Panc1 (cell line): ENCODE measurements at regions not wholly inside any gene's neighbourhood (a gene's known extent, or its start where the extent isn't known, plus 50 kb on each side); places are given as distances from the start of the nearest gene placed in this dataset.

Experiments used
- POLR2AphosphoS5 ChIP-seq: IDR thresholded peaks from 2 replicates; pipeline ENCODE4 v1.6.1; 2012; ENCODE audit warnings: mild to moderate bottlenecking, low read depth, low read length, moderate library complexity
- TF ChIP-seq, protein P1 (sequence below): fragments of 450-650 bp; IDR thresholded peaks from 2 replicates; pipeline ENCODE4 v1.5.1; 2017; ENCODE audit warnings: mild to moderate bottlenecking
- TF ChIP-seq, protein P2 (sequence below), 2 experiments: IDR thresholded peaks; 2 replicates each; pipeline ENCODE4 v1.6.1; 2011 to 2012; ENCODE audit warnings: low read depth in 2 of 2, control low read depth in 1 of 2, low read length in 1 of 2, mild to moderate bottlenecking in 1 of 2, moderate library complexity in 1 of 2; ENCODE audit not compliant: insufficient read depth in 1 of 2

DNA sequence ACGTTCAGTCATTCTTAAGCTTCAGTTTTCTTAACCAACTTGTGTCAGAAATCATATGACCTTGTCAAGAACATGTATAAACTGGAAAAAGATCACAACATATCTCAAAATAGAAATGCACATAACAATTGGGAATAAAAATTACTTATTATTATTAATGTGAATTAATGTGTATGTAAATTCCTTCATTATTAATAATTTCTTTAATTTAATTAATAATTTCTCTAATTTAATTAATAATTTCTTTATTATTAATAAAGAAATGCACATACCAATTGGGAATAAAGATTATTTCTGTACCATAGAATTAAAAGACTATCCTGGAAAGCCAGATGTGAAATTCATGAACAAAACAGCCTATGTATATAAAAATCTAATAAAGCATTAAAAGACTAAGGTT is 718.5 kb upstream of the PCDH7 start:
- TF ChIP-seq, protein P1, sequence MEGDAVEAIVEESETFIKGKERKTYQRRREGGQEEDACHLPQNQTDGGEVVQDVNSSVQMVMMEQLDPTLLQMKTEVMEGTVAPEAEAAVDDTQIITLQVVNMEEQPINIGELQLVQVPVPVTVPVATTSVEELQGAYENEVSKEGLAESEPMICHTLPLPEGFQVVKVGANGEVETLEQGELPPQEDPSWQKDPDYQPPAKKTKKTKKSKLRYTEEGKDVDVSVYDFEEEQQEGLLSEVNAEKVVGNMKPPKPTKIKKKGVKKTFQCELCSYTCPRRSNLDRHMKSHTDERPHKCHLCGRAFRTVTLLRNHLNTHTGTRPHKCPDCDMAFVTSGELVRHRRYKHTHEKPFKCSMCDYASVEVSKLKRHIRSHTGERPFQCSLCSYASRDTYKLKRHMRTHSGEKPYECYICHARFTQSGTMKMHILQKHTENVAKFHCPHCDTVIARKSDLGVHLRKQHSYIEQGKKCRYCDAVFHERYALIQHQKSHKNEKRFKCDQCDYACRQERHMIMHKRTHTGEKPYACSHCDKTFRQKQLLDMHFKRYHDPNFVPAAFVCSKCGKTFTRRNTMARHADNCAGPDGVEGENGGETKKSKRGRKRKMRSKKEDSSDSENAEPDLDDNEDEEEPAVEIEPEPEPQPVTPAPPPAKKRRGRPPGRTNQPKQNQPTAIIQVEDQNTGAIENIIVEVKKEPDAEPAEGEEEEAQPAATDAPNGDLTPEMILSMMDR, result no peak
- TF ChIP-seq, protein P2, sequence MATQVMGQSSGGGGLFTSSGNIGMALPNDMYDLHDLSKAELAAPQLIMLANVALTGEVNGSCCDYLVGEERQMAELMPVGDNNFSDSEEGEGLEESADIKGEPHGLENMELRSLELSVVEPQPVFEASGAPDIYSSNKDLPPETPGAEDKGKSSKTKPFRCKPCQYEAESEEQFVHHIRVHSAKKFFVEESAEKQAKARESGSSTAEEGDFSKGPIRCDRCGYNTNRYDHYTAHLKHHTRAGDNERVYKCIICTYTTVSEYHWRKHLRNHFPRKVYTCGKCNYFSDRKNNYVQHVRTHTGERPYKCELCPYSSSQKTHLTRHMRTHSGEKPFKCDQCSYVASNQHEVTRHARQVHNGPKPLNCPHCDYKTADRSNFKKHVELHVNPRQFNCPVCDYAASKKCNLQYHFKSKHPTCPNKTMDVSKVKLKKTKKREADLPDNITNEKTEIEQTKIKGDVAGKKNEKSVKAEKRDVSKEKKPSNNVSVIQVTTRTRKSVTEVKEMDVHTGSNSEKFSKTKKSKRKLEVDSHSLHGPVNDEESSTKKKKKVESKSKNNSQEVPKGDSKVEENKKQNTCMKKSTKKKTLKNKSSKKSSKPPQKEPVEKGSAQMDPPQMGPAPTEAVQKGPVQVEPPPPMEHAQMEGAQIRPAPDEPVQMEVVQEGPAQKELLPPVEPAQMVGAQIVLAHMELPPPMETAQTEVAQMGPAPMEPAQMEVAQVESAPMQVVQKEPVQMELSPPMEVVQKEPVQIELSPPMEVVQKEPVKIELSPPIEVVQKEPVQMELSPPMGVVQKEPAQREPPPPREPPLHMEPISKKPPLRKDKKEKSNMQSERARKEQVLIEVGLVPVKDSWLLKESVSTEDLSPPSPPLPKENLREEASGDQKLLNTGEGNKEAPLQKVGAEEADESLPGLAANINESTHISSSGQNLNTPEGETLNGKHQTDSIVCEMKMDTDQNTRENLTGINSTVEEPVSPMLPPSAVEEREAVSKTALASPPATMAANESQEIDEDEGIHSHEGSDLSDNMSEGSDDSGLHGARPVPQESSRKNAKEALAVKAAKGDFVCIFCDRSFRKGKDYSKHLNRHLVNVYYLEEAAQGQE (IDR thresholded peaks at IDR 0.05; ENCODE audit: insufficient read depth in 1 of 2, low read depth in 2 of 2, low read length in 1 of 2), result no peak
- TF ChIP-seq POLR2AphosphoS5, result no peak
